ENCODE measurements at regions not wholly inside any gene's neighbourhood (a gene's known extent, or its start where the extent isn't known, plus 50 kb on each side); places are given as distances from the start of the nearest gene placed in this dataset.

- DNase-seq: no peak
Observed at GRCh38 chr14:82390586-82390985, 856.9 kb upstream of the SEL1L start.

DNA sequence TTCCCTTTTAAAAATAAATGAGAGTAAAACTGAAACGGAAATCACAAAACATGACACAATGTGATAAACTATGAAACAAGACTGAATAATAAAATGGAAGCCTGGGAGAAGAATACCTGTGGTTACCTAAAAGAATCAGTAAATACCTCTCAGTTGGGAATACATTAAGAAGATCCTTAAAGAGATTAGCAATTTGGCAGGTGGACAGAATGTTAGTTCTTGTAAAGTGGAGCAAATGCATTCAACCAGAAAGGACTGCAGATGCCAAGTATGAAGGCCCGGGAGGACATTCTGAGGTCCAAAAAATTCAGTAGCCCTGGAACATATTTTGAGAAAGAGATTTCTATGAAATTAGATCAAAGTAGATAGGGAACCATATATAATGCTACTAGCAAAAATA is 861.3 kb upstream of the SEL1L start:
- DNase-seq: no peak

DNA sequence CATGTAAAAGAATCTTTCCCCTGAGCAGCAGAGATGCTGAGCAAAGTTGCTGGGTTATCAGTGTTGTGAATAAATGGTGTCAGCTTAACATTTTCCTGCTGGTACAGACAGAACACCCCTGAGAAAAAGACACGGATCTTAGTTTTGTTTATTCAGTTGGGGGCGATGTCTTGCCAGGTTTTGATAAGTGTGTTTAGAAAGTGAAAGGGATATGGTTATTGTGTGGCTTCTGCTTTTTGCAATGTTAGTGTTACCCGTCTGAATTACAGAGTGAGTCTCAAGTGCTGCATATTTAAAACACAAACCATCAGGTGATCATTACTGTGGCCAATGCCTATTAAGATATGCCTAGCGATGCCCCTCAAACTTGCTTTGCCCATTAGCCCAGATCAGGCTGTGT is 864.6 kb upstream of the SEL1L start:
- no peak for DNase-seq

- no peak for DNase-seq
Observed at GRCh38 chr14:82403987-82404386, 870.3 kb upstream of the SEL1L start.

DNA sequence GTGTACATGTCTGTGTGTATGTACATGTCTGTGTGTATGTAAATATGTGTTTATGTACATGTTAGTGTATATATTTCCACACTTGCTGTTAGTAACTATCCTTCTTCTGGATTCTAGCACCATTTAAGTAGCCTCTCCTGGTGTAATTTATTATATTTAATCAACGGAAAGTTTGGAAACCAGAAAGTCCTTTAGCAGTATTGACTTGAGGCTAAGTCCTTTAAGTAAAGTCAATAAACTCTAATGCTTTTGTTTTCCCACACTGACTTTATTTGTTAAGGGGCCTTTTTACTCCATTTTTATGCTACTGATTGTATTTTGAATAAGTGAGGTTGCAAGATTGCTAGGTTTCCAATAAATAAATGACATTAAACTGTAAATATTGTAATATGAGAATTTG is 876.4 kb upstream of the SEL1L start:
- DNase-seq: no peak

DNA sequence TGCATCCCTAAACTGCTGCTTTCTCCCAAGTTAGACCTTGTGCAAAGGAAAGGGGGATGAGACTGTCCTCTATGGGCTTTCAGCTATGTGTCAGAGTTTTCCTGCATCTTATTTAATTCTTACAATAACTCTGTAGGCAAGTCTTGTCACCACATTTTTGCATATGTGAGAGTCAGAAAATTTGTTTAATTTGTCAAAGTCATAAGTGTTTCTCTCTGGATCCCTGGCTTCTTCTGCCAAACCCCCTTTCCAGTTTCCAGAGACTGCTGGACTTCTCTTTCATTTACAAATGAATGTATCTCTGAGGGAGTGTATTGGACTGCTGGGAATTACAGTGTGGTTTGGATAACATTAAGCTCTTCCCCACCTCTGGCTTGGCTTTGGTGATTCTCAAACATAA is 877.6 kb upstream of the SEL1L start:
- DNase-seq: no peak

GRCh38 chr14:82412545-82412944 is 878.9 kb upstream of the SEL1L start:
- DNase-seq: no peak

GRCh38 chr14:82414853-82415539 is 881.3 kb upstream of the SEL1L start:
- no peak for DNase-seq

GRCh38 chr14:82419933-82420332 is 886.3 kb upstream of the SEL1L start:
- DNase-seq: no peak

DNA sequence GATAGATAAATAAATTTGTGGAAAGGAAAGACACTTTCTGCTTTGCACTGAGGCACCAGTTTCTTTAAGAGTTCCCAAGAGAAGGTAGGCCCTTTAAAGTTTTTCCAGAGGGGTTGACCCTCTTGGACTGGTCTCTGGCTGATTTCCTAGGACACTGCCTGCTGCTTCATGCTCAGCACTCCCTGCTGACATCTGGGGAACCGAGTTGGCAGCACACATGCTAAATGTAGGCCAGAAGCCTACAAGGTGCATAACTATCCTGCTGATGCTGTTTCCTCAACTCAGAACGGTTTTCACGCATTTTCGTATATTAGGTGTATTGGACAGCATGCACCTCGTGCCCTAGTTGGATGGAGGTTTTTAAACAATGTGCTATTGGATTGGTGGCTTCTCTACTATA is 887.2 kb upstream of the SEL1L start:
- DNase-seq: no peak

DNA sequence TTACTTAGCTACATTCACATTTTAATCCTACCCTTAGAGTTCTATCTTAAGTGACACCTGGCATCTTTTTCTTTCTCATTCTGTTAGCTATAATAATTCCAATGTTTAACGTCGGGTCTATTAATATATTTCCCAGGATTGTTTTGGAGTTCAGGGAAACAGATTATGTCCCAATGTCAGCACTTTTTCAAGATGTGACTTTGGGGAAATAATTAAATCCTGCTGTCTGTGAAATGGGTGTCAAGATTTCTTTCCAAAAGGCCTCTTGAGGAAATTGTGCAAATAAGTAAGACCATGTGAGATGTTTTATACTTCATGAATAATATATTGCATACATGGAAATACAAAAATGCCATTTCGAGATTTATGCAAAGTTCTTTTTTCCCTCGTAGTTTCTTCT is 887.6 kb upstream of the SEL1L start:
- DNase-seq: no peak

- DNase-seq: no peak
Observed at GRCh38 chr14:82422230-82422629, 888.6 kb upstream of the SEL1L start.

DNA sequence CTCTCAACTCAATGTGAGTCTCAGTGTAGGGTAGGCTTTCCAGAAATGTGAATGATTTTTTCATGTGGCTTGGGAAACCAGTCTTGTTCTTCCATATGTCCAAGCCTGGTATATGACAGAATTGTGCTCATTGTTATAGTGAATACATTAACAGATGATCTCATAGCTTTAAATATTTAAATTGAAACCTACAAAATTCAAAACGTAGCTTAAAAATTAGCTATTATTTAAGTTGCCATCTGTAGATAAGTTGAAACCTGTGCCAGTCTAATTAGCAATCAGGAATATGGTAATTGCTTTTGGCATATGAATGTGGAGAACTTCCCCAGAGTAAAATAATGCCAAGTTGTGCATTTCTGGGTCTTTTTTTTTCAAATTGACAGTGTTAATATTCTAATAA is 891.6 kb upstream of the SEL1L start:
- DNase-seq: no peak

- no peak for DNase-seq
Observed at GRCh38 chr14:82431031-82431430, 897.4 kb upstream of the SEL1L start.

GRCh38 chr14:82432301-82433105 is 898.9 kb upstream of the SEL1L start:
- no peak for DNase-seq

- no peak for DNase-seq
Observed at GRCh38 chr14:82438436-82438835, 904.8 kb upstream of the SEL1L start.

DNA sequence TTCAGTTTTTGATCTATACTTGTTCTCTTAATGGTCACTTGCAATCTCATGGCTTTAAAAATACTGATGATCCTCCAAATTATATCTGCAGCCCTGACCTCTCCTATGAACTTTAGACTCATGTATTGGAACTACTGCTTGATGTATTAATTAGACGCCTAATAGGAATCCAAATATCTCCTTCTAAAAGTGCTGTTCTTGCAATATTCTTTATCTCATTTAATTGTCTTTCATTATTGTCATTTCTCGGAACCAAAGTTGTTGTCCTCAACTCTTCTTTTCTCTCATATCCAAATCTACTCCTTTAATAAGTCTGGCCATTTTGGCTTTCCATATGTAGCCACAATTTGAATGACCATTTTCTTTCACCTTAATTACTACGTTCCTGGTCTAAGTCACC is 907.6 kb upstream of the SEL1L start:
- no peak for DNase-seq

DNA sequence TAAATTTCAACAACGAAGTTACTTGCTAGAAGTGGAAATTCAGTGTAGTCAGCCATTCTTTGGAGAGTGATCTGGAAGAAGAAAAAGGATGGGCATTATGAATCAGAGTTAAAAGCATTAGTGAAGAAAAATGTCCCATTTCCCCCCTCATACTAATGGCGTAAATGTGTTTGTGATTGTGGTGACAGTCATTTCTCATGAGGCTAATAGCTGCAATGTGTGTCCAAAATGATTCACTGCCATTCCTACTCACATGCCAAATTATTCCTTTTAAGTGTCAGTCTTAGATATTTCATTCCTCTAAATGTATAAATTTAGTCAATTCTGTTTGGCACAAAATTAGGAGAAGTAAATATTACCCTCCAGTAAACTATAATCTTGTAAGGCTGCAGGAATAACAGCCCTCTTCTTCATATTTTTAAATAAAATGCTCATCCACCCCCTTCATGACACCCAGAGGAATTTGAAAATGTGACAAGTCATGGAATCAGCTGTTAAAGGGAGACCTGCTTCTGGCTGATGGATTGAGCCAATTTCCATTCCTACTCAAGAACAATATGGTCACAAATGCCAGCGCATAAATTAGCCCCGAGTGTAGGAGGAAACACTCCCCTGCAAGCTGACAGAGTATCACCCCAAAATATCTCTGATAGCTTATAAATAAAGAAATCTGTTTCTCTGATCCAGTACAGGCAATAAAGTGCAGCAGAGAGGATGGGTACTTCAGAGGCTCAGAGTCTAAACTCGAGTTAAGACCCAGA is 912.3 kb upstream of the SEL1L start:
- no peak for DNase-seq

GRCh38 chr14:82447586-82447985 is 913.9 kb upstream of the SEL1L start:
- DNase-seq: no peak

DNA sequence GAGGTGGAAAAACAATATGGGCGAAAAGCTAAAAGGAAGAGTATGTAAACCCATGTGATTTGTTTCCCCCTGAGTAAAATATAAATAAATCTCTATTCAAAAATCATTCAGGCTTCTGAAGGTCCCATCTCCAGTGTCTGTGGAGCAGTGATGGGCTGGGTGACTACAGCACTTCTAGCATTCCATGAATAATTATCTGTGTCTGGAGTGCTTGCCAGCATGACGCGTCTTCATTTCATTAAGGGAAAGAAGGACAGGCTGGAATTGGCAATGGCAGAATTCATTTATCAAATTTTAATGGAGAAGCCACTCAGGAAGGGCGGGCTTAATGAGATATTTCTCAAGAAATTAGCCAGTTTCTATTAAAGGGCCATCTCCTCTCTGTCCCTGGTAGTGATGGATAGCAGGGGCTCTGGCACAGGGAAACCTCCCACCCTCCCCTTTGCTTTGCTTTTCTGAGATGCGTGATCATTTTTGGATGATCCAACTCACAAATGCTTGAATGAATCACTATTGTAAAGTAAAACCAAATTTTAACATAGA is 916.3 kb upstream of the SEL1L start:
- no peak for DNase-seq

DNA sequence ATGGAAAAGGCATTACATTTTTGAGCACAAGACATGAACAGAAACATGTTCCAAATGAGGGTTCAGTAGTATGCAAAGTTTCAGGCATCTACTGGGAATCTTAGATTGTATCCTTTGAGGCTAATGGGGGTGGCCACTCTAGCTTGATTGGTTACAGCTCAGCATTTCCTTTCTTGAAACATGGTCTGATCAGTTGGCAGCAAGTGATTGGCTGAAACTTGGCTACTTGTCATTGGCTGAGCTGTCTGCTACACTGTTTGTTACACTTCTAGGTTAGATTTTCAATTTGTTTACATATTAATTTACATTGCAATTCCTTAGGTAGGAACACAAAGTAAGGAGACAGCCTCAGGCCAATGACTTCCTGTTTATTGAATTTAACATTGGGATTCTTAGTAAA is 918.0 kb upstream of the SEL1L start:
- DNase-seq: no peak

DNA sequence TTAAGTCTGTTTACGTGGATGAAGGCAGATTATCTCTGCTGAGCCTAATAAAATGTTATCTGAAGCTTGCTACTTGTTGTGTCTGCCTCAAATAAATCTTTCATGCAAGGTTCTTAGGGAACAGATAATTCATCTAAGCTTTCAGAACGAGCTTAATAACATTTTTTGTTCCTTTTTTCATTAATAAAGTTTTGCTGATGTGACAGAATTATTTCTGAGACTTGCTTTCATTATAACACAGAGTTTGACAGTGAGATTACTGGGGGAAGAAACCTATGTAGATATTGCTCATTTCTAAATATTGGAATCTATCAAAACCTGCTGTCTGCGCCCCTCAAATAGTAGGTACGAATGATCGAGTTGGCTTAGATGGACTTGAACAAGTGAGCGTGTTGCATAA is 948.7 kb upstream of the SEL1L start:
- no peak for DNase-seq

- no peak for DNase-seq
Observed at GRCh38 chr14:82488473-82488872, 954.8 kb upstream of the SEL1L start.

DNA sequence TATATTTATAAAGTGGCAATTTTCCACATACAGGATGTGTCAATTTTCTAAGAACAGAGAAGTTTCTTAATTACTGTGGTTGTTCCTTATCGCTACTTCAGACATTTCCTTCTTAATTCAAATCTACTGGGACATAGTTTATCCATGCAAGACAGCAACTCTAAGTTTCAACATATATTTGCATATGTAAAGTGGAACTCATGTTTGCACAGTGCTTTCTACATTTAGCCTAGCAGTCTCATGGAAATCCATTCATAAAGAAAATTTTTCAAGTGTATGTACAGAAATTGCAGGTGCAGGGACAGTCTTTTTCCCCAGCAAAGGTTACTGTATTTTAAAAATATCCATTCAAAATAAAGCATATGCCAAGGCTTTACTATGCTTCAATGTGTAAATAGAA is 956.7 kb upstream of the SEL1L start:
- no peak for DNase-seq

All from kidney glomerular epithelial cell (primary cell).